ENCODE measurements at regions not wholly inside any gene's neighbourhood (a gene's known extent, or its start where the extent isn't known, plus 50 kb on each side); places are given as distances from the start of the nearest gene placed in this dataset.

DNA sequence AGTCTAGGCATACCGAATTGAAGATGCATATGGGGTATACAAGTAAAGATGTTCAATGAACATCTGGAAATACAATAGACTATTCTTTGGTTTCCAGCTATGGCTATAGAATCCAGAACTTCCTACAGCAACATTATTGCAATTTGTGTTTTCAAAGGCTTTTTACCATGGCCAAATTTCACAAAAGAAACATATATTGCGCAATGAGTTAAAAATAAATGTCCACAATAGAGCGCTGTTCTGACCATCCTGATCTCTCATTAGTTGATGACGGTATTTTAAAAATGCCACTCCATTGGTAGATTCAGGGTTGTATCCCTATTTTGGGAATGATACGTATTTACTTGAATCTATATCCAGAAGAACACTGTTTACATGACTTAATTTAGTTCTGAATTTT, 139.2 kb downstream of the LINC00632 start:
- DNase-seq (ENCODE audit: low spot score) = no peak

- DNase-seq (ENCODE audit: low spot score) = no peak
Observed at GRCh38 chrX:140860718-140861117, 141.7 kb upstream of the SPANXB1 start.

DNA sequence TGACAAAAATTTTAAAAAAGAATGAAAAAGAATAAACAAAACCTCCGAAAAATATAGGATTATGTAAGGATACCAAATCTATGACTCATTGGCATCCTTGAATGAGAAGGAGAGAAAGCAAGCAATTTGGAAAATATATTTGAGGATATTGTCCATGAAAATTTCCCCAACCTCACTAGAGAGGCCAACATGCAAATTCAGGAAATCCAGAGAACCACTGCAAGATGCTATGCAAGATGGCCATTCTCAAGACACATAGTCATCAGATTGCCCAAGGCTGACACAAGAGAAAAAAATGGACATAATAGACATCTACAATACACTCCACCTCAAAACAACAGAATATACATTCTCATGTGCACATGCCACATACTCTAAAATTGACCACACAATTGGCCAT, 135.9 kb upstream of the SPANXB1 start:
- DNase-seq (ENCODE audit: low spot score) = no peak

GRCh38 chrX:140912606-140913005, 89.8 kb upstream of the SPANXB1 start:
- no peak for DNase-seq (ENCODE audit: low spot score)

GRCh38 chrX:140913802-140914501, 88.4 kb upstream of the SPANXB1 start:
- DNase-seq (ENCODE audit: low spot score) = no peak

GRCh38 chrX:140916872-140917271, 85.5 kb upstream of the SPANXB1 start:
- no peak for DNase-seq (ENCODE audit: low spot score)

DNA sequence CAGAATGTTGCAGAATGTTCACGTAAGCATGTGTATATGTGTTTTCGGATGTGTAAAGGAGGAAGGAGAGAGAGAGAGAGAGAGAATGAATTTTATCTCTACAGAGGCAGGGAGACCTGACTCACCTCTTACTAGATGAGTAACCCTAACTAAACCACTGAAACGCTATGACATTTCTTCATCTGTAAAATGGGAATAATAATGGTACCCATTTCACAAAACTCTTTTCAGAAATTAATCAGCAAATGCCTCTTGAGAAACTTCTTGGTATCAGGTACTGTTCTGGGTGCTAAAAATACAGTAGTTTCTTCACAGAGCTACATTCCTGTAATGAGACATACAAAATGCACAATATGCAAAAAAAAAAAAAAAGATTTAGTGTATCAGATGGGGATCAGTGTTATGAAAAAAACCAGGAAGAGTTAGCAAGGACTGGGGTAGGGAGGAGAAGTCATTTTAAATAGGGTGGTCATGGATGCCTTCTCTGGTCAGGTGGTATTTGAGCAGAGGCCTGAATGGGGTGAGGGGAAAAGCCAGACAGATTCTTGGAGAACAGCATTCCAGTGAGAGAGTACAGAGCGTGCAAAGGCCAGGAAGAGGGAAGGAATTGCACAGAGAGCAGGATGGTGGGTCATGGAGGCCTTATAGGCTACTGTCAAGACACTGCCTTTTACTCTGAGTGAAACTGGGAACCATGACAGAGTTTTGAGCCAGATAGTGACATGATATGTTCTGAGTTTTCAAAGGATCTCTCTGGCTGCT, 84.9 kb upstream of the SPANXB1 start:
- DNase-seq (ENCODE audit: low spot score) = no peak

DNA sequence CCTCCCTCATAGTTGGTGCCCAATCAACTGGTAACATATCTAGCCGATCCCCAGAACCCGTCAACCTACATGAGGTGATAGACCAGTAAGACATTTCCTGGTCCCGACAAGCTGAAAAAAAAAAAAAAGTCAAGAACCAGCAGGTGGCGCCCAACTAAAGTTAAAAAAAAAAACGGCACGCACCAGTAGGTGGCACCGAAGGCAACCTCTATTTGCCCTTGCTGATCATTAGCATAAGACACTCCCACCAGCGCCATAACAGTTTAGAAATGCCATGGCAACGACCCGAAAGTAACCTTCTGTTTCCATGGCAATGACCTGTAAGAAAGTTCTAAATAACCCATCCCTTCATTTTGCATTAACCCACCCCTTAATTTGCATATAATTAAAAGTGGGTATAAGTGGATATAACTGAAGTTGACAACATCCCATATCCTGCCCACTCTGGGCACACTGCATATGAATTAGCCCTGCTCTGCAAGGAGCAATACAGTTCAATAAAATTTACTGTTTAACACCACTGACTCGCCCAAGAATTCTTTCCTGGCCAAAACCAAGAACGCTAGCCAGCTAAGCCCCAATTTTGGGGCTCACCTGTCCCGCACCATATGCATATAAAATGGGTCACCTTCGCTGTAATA, 83.9 kb upstream of the SPANXB1 start:
- DNase-seq (ENCODE audit: low spot score) = peak; percentile 92

DNA sequence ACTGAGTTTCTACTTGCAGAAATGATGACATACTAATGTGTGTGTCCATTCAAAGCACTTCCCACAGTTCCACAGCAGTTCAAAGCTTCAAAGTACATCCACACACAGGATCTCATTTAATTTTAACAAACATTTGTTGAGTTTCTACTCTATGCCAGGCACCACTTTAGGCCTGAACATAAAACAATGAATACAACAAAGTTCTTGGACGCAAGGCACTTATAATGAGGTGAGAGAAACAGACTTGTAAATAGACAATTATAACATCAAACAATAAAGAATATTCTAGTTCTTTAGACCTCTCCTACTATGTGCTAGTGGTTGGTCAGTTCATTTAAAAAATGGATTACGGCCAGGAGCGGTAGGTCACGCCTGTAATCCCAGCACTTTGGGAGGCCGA, 82.0 kb upstream of the SPANXB1 start:
- no peak for DNase-seq (ENCODE audit: low spot score)

DNA sequence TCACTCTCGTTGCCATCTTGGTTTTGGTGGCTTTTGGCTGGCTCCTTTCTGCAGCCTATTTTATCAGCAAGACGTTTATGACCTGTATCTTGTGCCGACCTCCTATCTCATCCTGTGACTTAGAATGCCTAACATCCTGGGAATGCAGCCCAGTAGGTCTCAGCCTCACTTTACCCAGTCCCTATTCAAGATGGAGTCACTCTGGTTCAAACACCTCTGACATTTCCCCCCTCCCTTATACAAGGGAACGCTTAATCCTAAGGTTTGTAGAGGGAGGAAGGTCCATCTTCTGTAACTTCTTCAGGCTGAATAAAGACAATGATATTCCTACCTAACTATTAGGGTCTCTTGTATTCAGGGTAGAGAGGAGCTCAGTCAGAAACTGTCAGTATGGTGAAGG, 79.3 kb upstream of the SPANXB1 start:
- DNase-seq (ENCODE audit: low spot score) = no peak

DNA sequence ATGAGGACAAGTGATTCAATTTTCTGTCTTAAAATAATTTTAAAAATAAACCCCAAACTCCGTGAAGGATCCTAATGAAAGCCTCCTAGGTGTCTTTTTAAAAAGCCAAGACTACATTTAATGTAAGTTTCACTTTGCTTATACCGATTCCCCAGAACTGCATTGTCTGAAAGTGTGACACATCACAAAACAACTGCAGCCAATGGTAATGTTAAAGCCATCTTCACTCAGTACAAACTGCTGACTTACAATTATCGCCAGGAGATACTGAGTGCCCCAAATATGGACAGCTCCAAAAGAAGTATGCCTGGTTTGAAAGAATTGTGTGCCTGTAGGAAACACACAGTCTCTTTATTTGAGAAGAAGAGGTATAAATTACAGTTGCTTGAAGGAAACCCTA, 73.7 kb upstream of the SPANXB1 start:
- no peak for DNase-seq (ENCODE audit: low spot score)

- no peak for DNase-seq (ENCODE audit: low spot score)
Observed at GRCh38 chrX:140933016-140933415, 69.4 kb upstream of the SPANXB1 start.

DNA sequence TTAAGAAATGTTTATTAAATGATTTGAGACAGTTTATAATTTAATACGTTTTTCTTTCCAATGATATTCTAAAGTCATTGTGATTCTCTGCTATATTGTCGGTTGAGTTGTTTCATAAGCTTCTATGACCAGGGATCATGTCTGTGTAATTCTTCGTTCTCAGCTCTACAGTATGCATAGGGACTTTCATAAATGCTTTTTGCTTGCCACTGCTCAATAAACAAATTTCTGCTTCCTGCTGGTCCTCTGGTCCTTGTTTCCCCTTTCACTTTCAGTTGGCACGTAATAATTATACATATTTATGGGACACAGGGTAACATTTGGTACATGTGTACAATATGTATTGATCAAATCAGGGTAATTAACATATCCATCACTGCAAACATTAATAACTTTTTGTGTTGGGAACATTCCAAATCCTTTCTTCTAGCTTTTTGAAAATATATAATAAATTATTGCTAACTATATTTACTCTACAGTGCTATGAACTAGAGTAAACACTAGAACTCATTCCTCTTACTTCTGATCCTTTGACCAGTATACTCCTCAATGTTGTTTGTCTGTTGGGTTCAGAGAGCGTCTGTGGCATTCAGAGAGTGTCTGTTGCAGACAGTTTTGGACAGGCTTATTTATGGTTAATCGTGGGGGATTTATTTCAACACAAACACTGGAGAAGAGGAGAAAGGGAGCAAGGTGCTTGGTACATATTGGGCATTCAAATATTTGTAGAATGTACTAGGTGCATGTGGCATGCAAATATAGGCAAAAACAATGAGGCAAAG, 68.3 kb upstream of the SPANXB1 start:
- peak; percentile 28 for DNase-seq (ENCODE audit: low spot score)

GRCh38 chrX:140943513-140943912, 58.9 kb upstream of the SPANXB1 start:
- no peak for DNase-seq (ENCODE audit: low spot score)

GRCh38 chrX:140944710-140945109, 57.7 kb upstream of the SPANXB1 start:
- no peak for DNase-seq (ENCODE audit: low spot score)

- no peak for DNase-seq (ENCODE audit: low spot score)
Observed at GRCh38 chrX:140948827-140949226, 53.6 kb upstream of the SPANXB1 start.

DNA sequence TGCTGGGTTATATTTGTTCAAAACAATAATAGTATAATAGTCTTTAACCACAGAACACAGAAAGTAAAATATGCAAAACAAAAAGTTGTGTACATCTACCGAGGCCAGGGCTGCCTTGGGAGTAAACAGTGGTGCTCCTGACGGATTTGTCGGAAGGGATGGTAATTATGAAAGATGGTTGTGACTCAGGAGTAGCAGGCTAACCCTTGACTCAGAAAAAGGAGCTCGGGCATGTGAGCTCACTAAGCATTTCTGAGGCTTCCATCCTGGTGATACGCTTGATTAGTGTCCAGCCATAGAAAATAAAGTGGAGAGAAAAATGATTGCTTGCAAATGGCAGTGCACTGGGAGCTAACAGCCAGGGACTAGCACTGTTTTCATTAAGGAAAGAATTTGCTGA, 53.2 kb upstream of the SPANXB1 start:
- no peak for DNase-seq (ENCODE audit: low spot score)
